Endometrium (tissue), 2 donors: ENCODE measurements at regions not wholly inside any gene's neighbourhood (a gene's known extent, or its start where the extent isn't known, plus 50 kb on each side); places are given as distances from the start of the nearest gene placed in this dataset.
"Not testable (repeated sequence)": the region's sequence is repeated elsewhere in the genome, so short reads cannot be mapped to it uniquely, and the experiment has no call there.

ENCODE experiments used
- FAIRE-seq: peaks from 2 replicates; lab custom pipeline; 2012; peaks lifted over from hg19 to GRCh38; lab: Jason Lieb, UNC
- donor health status: control.
- donor health status: control.

GRCh38 chr4:177951026-177951425, 508.8 kb upstream of the AGA start:
- FAIRE-seq, result no peak

- FAIRE-seq, result no peak
These were observed 510.5 kb upstream of the AGA start for GRCh38 chr4:177952723-177953122.

GRCh38 chr4:177957596-177958360, 515.5 kb upstream of the AGA start:
- FAIRE-seq, result no peak

- FAIRE-seq, result no peak
These were observed 518.3 kb upstream of the AGA start for GRCh38 chr4:177960566-177960965.

- no peak for FAIRE-seq
These were observed 519.6 kb upstream of the AGA start for GRCh38 chr4:177961761-177962380.

GRCh38 chr4:177964061-177964460, 521.8 kb upstream of the AGA start:
- no peak for FAIRE-seq

GRCh38 chr4:177964693-177965168, 522.5 kb upstream of the AGA start:
- no peak for FAIRE-seq

GRCh38 chr4:177967328-177967727, 525.1 kb upstream of the AGA start:
- no peak for FAIRE-seq

- FAIRE-seq, result no peak
These were observed 526.7 kb upstream of the AGA start for GRCh38 chr4:177968817-177969442.

GRCh38 chr4:177974461-177974860, 532.2 kb upstream of the AGA start:
- FAIRE-seq, result no peak

- no peak for FAIRE-seq
These were observed 533.2 kb upstream of the AGA start for GRCh38 chr4:177975315-177975987.

GRCh38 chr4:177986236-177986635, 544.0 kb upstream of the AGA start:
- FAIRE-seq, result no peak

- no peak for FAIRE-seq
These were observed 545.7 kb upstream of the AGA start for GRCh38 chr4:177987896-177988295.

- FAIRE-seq, result no peak
These were observed 547.4 kb upstream of the AGA start for GRCh38 chr4:177989503-177990201.

- no peak for FAIRE-seq
These were observed 560.9 kb upstream of the AGA start for GRCh38 chr4:178003098-178003657.

GRCh38 chr4:178010596-178010995, 568.4 kb upstream of the AGA start:
- FAIRE-seq, result no peak

GRCh38 chr4:178015046-178015445, 572.8 kb upstream of the AGA start:
- FAIRE-seq, result not testable (repeated sequence)

- no peak for FAIRE-seq
These were observed 584.8 kb upstream of the AGA start for GRCh38 chr4:178026999-178027398.

GRCh38 chr4:178027796-178028195, 585.6 kb upstream of the AGA start:
- no peak for FAIRE-seq

- FAIRE-seq, result no peak
These were observed 586.2 kb upstream of the AGA start for GRCh38 chr4:178028481-178028880.

- no peak for FAIRE-seq
These were observed 595.4 kb upstream of the AGA start for GRCh38 chr4:178037459-178038214.
